ENCODE measurements at regions not wholly inside any gene's neighbourhood (a gene's known extent, or its start where the extent isn't known, plus 50 kb on each side); places are given as distances from the start of the nearest gene placed in this dataset.

DNA sequence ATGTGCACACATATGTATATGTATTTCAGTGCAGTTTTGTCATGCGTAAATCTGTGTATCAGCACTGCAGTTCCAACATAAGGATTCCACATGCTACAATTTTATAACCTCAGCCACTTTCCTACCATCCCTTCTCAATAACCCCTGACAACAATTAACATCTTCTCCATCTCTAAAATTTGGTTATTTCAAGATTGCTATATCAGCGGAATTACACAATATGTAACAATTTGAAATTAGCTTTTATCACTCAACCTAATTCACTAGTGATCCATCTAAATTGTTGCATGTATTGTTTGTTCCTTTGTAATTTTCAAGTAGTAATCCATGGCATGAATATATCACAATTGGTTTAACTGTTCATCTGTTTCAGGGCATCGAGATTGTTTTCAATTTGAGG lies 511.3 kb downstream of the HAO1 start:
- ATAC-seq: no peak
- TF ChIP-seq, protein P1, sequence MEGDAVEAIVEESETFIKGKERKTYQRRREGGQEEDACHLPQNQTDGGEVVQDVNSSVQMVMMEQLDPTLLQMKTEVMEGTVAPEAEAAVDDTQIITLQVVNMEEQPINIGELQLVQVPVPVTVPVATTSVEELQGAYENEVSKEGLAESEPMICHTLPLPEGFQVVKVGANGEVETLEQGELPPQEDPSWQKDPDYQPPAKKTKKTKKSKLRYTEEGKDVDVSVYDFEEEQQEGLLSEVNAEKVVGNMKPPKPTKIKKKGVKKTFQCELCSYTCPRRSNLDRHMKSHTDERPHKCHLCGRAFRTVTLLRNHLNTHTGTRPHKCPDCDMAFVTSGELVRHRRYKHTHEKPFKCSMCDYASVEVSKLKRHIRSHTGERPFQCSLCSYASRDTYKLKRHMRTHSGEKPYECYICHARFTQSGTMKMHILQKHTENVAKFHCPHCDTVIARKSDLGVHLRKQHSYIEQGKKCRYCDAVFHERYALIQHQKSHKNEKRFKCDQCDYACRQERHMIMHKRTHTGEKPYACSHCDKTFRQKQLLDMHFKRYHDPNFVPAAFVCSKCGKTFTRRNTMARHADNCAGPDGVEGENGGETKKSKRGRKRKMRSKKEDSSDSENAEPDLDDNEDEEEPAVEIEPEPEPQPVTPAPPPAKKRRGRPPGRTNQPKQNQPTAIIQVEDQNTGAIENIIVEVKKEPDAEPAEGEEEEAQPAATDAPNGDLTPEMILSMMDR (IDR thresholded peaks at IDR 0.05): no peak
- intact Hi-C loops (cut with DNase I): no loop called here
- FAIRE-seq: no peak
- DNase-seq: no peak
- Histone ChIP-seq H3K36me3 (no peaks in the 10 kb centered on the region), H3K9me3 (no peaks in the 10 kb centered on the region), H3K27ac (no peak overlapping the region), H3K4me1 (no peaks in the 10 kb centered on the region), H3K27me3 (no peaks in the 10 kb centered on the region), H3K4me3 (no peak overlapping the region)
- WGBS, 2 donors: 68 to 89% methylated on average over 3 of the region's 3 CpGs

DNA sequence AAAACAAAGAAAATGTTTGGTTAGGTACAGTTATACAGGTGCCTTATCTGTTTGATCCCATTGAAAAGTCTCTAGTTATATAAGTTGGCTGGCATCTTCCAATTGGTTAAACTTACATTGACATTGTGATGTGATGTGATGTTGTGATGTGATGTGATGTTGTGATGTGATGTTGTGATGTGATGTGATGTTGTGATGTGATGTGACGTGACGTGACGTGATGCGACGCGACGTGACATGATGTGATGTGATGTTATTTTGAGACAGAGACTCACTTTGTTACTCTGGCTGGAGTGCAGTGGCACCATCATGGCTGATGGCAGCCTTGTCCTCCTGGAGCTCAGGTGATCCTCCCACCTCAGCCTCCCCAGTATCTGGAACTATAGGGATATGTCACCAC lies 507.6 kb downstream of the HAO1 start:
- no peaks in the 10 kb centered on the region for H3K4me1 ChIP-seq
- no peak for DNase-seq
- H3K27ac ChIP-seq: no peak overlapping the region
- WGBS, 2 donors: 90 to 95% methylated on average over 7 of the region's 7 CpGs
- H3K36me3 ChIP-seq: no peaks in the 10 kb centered on the region
- H3K4me3 ChIP-seq: no peak overlapping the region
- intact Hi-C loops (cut with DNase I): no loop called here
- ATAC-seq: no peak
- H3K27me3 ChIP-seq: no peaks in the 10 kb centered on the region
- no peak for FAIRE-seq
- TF ChIP-seq, protein P1 (IDR thresholded peaks at IDR 0.05): no peak
- H3K9me3 ChIP-seq: no peaks in the 10 kb centered on the region

DNA sequence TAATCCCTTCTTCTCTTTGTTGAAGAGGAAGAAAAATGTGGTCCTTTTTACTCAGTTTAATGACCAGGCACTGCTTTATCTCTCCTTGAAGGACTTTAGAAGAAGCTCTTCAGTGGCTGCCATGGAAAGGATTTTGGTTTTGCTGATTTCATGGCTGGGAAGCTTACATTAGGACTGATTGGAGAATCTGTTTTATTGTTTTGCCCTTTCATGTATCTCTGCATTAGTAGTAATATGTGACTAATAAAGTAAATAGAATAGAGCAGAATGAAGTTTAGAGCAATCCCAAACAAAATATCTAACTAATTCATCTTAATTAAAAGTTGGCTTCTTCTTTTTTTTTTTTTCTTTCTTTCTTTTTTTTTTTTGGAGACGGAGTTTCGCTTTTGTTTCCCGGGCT lies 502.9 kb downstream of the HAO1 start:
- no peak overlapping the region for H3K4me3 ChIP-seq
- H3K9me3 ChIP-seq: no peaks in the 10 kb centered on the region
- intact Hi-C loops (cut with DNase I): no loop called here
- no peak for ATAC-seq
- FAIRE-seq: no peak
- H3K27me3 ChIP-seq: no peaks in the 10 kb centered on the region
- H3K4me1 ChIP-seq: no peaks in the 10 kb centered on the region
- WGBS, 2 donors: 86 to 89% methylated on average over 3 of the region's 3 CpGs
- TF ChIP-seq, protein P1 (IDR thresholded peaks at IDR 0.05): no peak
- H3K27ac ChIP-seq: no peak overlapping the region
- DNase-seq: no peak
- no peaks in the 10 kb centered on the region for H3K36me3 ChIP-seq

DNA sequence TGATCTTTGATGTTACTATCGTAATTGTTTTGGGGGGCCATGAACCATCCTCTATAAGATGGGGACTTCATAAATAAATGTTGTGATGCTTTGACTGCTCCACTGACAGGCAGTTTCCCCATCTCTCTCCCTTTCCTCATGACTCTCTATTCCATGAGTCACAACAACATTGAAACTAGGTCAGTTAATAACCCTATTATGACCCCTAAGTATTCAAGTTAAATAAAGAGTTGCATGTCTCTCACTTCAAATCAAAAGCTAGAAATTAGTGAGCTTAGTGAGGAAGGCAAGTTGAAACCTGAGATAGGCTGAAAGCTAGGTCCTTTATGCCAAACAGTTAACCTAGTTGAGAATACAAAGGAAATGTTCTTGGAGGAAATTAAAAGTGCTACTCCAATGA lies 491.0 kb downstream of the HAO1 start:
- Histone ChIP-seq H3K4me3 (no peak overlapping the region), H3K4me1 (no peaks in the 10 kb centered on the region), H3K9me3 (no peaks in the 10 kb centered on the region), H3K36me3 (no peaks in the 10 kb centered on the region), H3K27ac (no peak overlapping the region), H3K27me3 (no peaks in the 10 kb centered on the region)
- ATAC-seq (no peak), DNase-seq (no peak), FAIRE-seq (no peak)
- TF ChIP-seq, protein P1 (IDR thresholded peaks at IDR 0.05): no peak
- 30 to 61% methylated on average over 1 of the region's 1 CpG for WGBS, 2 donors
- intact Hi-C loops (cut with DNase I): no loop called here

DNA sequence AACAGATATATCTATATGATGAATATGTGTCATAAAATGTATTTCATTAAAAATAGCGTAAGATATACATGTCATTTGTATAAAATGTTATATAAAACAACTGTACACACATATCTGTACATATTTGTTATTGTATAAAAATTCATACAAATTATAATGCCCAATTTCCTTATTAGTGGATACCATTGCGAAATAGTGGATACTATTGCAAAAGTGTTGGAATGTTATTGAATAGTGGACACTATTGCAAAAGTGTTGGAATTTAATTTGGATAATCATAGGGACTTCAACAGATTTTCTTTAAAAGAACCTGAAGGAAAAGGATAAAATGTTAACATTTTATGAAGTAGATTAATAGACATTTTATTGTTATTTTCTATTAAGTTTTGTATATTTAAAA lies 487.4 kb downstream of the HAO1 start:
- DNase-seq: no peak
- intact Hi-C loops (cut with DNase I): no loop called here
- Histone ChIP-seq H3K36me3 (no peaks in the 10 kb centered on the region), H3K27ac (no peak overlapping the region), H3K27me3 (no peaks in the 10 kb centered on the region), H3K4me1 (no peaks in the 10 kb centered on the region), H3K4me3 (no peak overlapping the region), H3K9me3 (no peaks in the 10 kb centered on the region)
- no peak for ATAC-seq
- WGBS, 2 donors: 82 to 96% methylated on average over 2 of the region's 2 CpGs
- peak; percentile 82 for FAIRE-seq
- TF ChIP-seq, protein P1 (IDR thresholded peaks at IDR 0.05): no peak
